WI38 (cell line): ENCODE measurements at regions not wholly inside any gene's neighbourhood (a gene's known extent, or its start where the extent isn't known, plus 50 kb on each side); places are given as distances from the start of the nearest gene placed in this dataset.

Source experiments
- H3K4me3 ChIP-seq: 2 replicates; pipeline ENCODE4 v1.5.1; 2011; ENCODE audit warnings: low read depth, mild to moderate bottlenecking, control low read depth, low read length
- TF ChIP-seq, protein P1 (sequence below): IDR thresholded peaks from 2 replicates; pipeline ENCODE4 v1.5.1; 2012; ENCODE audit warnings: low read depth, mild to moderate bottlenecking, control low read depth, low read length

DNA sequence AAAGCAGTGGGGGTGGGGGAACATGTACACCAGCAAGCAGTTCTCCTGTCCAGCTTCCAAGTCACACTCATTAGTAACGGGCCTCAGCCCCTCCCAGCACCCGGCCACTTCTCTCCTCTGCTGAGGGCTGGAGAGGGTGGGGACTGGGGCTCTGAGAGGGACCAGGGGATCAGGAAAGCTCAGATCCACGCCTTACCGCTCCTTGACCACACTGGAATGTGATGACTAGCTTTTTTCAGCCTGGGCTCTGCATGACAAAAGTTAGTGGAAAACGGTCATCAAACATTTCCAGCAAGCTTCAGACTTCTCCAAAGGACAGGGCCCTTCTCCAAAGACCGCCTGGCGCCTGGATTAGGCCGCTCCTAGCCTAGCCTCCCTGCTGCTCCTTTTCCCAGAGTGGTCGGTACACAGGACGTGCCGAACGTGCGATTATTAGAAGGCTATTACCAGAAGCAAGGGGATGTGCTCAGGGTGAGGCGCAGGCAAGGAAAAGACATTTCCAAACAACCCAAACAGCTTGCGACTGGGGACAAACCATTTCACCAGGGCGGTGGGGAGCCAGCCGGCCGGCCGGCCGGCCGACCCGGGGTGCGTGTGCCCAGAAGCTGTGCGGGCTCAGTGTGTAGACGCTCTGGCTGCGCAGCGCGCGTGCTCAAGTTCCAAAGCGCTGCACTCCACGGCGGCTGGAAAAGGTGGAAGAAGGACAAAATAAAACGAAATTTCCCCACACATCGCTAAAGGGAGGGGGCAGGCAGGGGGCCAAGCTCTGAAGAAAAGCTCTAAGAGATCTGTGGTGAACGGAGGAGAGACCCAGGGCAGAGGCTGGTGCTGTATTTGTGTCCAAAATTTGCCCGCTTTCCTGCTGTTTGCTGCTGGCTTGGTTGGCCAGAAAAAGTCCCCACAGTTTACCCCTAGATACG lies 51.0 kb upstream of the SSR3 start:
- H3K4me3 ChIP-seq, result peak overlapping the region; percentile 54
- TF ChIP-seq, protein P1, sequence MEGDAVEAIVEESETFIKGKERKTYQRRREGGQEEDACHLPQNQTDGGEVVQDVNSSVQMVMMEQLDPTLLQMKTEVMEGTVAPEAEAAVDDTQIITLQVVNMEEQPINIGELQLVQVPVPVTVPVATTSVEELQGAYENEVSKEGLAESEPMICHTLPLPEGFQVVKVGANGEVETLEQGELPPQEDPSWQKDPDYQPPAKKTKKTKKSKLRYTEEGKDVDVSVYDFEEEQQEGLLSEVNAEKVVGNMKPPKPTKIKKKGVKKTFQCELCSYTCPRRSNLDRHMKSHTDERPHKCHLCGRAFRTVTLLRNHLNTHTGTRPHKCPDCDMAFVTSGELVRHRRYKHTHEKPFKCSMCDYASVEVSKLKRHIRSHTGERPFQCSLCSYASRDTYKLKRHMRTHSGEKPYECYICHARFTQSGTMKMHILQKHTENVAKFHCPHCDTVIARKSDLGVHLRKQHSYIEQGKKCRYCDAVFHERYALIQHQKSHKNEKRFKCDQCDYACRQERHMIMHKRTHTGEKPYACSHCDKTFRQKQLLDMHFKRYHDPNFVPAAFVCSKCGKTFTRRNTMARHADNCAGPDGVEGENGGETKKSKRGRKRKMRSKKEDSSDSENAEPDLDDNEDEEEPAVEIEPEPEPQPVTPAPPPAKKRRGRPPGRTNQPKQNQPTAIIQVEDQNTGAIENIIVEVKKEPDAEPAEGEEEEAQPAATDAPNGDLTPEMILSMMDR, result no peak

DNA sequence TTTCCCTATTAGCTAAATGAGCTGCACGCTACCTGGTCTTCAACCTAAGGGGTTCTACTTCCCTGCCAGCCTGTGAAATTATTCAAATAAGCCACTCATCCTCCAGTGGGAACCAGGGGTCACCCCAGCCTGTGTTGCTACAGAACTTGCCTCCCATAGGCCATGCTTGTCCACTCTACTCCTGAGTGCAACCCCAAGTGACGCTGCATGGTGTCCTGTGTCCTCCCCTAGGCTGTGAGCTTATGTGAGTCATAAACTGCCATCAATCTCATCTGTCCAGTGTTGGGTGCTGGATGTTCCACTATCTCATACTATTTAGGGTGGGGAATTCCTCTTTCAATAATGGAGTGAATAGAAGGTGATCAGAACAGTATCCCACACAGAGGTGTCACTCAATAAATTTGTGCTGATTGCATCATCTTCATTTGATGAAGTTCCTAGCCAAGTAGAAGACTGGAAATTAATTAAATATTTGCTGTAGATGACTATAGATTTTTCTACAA lies 49.8 kb upstream of the SSR3 start:
- TF ChIP-seq, protein P1, result no peak
- no peak overlapping the region for H3K4me3 ChIP-seq
